HG02798 (cell line): ENCODE measurements at regions not wholly inside any gene's neighbourhood (a gene's known extent, or its start where the extent isn't known, plus 50 kb on each side); places are given as distances from the start of the nearest gene placed in this dataset.
A peak's percentile ranks its signal among the peaks of the same experiment; 100 is the strongest.

Source experiments
- ATAC-seq: cut with Tn5 transposase; IDR thresholded peaks from one replicate; pipeline ENCODE4 v1.9.1; 2021; ENCODE audit warnings: mild to moderate bottlenecking; ENCODE audit not compliant: unreplicated experiment, poor library complexity

GRCh38 chr9:19967888-19968459 lies 179.1 kb upstream of the SLC24A2 start:
- ATAC-seq: no peak

GRCh38 chr9:19967216-19967887 lies 178.5 kb upstream of the SLC24A2 start:
- ATAC-seq: no peak

GRCh38 chr9:19965336-19965735 lies 176.5 kb upstream of the SLC24A2 start:
- ATAC-seq: no peak

- no peak for ATAC-seq
Measured at GRCh38 chr9:19947996-19948395, 159.2 kb upstream of the SLC24A2 start.

- ATAC-seq: peak; percentile 75
Measured at GRCh38 chr9:19946441-19947109, 157.7 kb upstream of the SLC24A2 start.

- no peak for ATAC-seq
Measured at GRCh38 chr9:19941874-19942273, 153.0 kb upstream of the SLC24A2 start.

- ATAC-seq: no peak
Measured at GRCh38 chr9:19940811-19941535, 152.1 kb upstream of the SLC24A2 start.

- no peak for ATAC-seq
Measured at GRCh38 chr9:19939734-19940278, 151.0 kb upstream of the SLC24A2 start.

- ATAC-seq: no peak
Measured at GRCh38 chr9:19938990-19939733, 150.3 kb upstream of the SLC24A2 start.

- no peak for ATAC-seq
Measured at GRCh38 chr9:19937121-19937520, 148.3 kb upstream of the SLC24A2 start.

- no peak for ATAC-seq
Measured at GRCh38 chr9:19936598-19936997, 147.8 kb upstream of the SLC24A2 start.

- ATAC-seq: no peak
Measured at GRCh38 chr9:19935422-19935821, 146.6 kb upstream of the SLC24A2 start.

- no peak for ATAC-seq
Measured at GRCh38 chr9:19934301-19934871, 145.5 kb upstream of the SLC24A2 start.

GRCh38 chr9:19931098-19931890 lies 142.5 kb upstream of the SLC24A2 start:
- ATAC-seq: no peak

GRCh38 chr9:19927560-19927959 lies 138.7 kb upstream of the SLC24A2 start:
- no peak for ATAC-seq

GRCh38 chr9:19926774-19927173 lies 137.9 kb upstream of the SLC24A2 start:
- ATAC-seq: no peak

- ATAC-seq: peak; percentile 96
Measured at GRCh38 chr9:19925674-19926503, 137.1 kb upstream of the SLC24A2 start.

- no peak for ATAC-seq
Measured at GRCh38 chr9:19924080-19924479, 135.2 kb upstream of the SLC24A2 start.
